Stimulated activated CD8-positive, alpha-beta memory T cell treated with anti-CD3 and anti-CD28 coated beads, Interleukin-4, amount 100 ng/mL, for 48 hours (primary cell): ENCODE measurements at regions not wholly inside any gene's neighbourhood (a gene's known extent, or its start where the extent isn't known, plus 50 kb on each side); places are given as distances from the start of the nearest gene placed in this dataset.

ENCODE experiments used
- DNase-seq: peaks from one replicate; pipeline ENCODE4 v3.0.0-alpha.2; 2020

DNA sequence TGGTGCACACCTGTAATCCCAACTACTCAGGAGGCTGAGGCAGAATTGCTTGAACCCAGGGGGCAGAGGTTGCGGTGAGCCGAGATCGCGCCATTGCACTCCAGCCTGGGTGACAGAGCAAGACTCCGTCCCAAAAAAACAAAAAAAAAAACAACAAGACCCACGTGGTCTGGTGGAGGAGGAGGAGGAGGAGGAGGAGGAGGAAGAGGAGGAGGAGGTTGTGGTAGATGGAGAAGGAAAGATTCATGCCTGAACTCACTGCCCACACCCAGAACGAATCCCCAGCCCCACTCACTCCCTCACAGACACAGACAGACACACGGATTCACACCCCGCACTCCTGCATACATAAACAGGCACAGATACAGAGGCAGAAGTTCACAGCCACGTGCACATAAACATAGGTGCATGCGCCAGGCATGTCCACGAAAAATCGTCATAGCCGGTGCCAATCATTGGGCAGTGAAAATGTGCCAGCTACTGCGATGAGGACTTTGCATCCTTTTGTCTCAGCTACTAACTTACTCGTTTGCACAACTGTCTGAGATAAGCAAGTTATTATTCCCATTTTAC, 138.5 kb downstream of the WSCD1 start:
- no peak for DNase-seq

DNA sequence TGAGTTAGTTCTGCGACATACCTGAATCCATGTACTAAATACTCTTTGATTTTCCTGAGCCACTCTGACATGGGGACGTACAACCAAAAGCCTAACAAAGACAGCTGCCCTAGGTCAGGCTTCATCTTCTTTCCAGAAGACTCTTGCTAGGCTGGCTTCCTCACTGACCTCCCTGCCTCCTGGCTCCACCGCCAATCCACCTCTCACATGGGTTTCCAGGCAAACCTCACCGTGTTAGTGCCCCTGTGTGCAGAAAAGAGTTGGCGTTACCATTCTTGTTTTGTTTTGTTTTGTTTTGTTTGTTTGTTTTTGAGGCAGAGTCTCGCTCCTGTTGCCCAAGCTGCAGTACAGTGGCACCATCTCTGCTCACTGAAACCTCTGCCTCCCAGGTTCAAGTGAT, 135.3 kb downstream of the WSCD1 start:
- no peak for DNase-seq

DNA sequence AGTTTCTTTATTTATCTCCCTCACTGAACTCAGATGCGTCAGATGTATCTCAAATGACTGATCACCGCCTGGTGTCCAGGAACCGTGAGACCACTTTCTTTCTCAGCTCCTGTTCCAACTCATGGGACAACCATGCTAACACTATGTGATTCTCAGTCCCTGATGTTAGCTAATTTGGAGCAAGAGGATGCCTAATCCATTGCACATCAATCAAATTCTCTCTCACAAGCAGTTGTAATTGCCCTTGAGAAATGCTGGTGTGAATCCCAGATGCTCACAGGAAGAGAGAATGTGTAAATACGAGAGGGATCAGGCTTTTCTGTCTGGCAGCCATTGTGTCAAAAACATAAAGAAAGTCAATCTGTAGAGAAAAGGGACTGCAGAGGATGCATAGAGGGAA, 134.9 kb downstream of the WSCD1 start:
- DNase-seq = no peak

DNA sequence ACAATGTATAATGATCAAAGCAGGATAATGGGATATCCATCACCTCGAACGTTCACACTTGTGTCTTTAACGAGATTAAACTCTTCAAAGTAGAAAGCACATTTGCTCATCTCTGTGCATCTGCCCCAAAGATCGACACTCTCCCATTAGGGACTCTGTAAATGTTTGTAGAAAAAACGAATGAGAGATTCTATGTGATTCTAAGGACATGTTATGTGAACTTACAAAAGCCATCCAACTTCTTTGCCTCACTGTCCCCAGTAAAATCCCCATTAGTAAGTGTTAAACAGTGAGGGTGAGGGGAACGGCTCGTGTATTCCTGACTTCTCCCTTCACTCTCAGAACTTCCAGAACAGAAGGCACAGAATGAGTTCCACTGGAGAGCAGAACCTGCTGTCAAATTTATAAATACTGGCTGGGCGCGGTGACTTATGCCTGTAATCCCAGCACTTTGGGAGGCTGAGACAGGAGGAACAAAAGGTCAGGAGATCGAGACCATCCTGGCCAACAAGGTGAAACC, 134.1 kb downstream of the WSCD1 start:
- DNase-seq = no peak

DNA sequence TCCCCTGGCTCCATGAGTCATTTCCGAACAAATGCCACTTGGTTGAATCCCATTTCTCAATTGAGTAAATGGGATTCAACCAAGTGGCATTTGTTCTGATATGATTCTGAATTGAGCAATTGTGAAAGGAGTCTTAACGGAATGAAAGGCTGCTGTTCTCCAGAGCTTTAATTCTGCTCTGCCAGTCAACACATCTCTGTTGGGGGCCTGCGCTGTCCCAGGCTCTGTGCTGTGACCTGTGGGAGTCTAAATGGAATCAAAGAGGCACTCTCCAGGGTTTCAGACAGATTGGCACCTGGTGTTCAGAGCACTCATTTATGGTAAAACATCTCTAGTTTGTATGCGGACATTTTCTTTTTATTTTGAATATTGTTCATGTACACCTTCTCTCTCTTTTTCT, 126.2 kb downstream of the WSCD1 start:
- no peak for DNase-seq

DNA sequence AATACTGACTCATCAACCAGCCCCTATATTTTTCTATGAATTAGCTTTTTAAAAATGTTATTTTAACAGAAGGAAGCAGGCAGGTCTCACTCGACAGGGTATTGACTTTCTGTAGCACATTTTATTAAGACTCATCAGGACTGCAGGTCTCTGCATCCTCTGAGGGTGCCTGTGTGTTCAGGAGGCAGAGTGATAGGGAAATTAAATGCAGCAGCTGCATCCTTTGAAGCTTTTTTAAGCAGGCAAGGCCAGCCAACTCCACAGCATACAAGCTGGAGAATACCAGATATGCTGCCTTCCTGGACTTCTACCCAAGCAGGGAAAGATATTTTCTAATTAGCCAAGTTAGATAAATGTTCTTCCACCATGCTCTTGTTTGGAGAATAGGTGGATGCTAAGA, 124.9 kb downstream of the WSCD1 start:
- DNase-seq = no peak

DNA sequence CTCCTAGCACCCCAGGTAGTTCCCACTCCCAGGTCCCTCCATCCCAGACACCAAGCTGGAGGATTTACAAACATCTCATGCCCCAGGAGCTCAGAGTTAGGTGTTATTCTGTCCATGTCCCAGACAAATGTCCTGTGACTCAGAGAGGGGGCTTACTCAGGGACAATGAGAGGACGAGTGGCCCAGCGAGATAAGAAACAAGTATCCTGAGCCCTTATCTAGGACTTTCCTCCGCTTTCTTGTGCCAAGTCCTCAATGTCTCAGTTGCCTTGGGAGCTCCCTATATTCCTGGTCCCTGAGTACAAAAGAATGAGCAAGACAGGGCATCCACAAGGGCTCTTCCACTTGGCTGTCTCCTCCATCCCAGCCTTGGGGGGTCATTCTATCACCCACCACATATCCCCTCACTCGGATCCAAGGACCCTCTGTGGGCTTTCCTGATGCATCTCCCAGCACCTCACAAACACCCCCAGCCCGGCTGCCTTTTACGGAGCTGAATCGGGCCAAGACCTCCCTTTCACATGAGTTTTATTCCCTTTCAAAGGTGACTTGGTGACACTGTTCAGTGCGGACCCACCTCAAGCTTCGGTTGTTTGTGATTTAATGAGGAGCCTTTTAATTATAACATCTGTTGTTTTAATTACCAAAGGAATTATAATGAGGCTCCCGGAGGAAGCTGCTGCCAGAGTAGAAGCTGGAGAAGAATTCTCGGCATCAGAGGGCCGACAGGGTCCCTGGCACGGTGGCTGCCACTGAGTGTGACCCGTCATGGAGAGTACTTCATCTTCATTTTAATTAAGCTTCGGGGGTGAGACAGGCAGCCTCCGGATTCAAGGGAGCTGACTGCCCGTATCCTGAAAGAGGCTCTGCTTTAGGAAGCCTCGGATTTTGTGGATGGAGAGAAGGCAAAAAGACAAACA, 121.5 kb downstream of the WSCD1 start:
- DNase-seq = no peak

DNA sequence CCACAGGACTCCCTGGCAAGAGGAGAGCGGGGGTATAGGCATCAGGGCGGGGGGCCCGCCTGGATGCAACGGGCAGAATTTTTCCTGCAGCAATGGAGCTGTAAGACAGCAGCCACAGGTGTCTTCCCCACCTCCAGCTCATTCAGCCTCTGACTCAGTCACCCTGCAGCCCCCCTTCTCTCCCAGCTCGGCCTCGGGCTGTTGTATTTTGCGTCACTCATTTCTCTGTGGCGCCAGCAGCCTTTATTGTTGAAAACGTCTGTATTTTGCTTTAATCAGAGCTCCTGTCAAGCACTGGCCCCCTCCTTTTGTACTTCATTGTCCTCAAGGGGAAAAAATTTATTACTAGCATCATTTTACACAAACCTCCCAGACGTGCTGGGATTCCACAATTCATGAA, 117.7 kb downstream of the WSCD1 start:
- DNase-seq = no peak

DNA sequence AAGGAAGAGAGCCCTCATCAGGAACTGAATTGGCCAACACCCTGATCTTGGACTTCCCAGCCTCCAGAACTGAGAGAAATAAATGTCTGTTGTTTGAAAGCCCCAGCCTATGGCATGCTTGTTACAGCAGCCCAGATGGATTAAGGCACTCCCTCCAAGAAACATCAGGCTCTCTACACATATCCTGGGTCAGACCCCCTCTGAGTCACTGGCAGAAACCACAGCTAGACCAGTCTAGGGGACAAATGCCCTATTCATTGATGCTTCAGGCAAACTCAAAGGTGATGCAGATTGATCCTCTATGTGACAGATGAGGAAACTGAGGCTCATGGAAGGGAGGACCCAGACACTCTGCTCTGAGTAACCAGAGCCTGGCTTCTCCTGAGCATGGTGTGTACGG, 116.8 kb downstream of the WSCD1 start:
- DNase-seq = no peak

DNA sequence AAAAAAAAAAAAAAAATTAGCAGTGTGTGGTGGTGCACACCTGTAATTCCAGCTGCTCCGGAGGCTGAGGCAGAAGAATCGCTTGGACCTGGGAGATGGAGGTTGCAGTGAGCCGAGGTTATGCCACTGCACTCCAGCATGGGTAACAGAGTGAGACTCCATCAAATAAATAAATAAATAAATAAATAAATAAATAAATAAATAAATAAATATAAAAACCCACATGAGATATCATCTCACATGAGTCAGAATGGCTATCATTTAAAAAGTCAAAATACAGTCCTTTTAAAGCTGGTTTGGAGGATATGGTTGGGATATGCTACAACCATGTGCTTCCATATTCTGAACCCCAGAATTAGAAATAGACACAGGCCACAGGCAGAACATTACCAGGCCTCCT, 114.3 kb downstream of the WSCD1 start:
- DNase-seq = no peak

DNA sequence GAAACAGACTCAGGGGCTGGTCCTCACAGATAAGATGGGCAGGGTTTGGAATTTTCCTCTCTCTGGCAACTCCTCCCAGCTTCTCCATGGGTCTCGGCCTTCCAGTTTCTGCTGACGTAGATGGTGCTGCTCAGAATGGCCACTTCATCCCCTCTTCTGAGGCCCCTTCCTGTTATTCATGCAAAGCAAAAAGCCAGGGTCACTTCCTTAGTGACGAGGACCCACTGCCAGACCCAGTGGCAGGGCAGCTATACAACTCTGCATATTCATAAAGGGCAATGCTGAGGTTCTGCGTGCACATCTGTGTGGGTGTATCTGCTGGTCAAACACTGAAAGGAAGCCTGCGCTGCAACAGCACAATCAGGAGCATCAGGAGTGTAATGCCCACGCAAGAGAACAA, 108.8 kb downstream of the WSCD1 start:
- DNase-seq = no peak

DNA sequence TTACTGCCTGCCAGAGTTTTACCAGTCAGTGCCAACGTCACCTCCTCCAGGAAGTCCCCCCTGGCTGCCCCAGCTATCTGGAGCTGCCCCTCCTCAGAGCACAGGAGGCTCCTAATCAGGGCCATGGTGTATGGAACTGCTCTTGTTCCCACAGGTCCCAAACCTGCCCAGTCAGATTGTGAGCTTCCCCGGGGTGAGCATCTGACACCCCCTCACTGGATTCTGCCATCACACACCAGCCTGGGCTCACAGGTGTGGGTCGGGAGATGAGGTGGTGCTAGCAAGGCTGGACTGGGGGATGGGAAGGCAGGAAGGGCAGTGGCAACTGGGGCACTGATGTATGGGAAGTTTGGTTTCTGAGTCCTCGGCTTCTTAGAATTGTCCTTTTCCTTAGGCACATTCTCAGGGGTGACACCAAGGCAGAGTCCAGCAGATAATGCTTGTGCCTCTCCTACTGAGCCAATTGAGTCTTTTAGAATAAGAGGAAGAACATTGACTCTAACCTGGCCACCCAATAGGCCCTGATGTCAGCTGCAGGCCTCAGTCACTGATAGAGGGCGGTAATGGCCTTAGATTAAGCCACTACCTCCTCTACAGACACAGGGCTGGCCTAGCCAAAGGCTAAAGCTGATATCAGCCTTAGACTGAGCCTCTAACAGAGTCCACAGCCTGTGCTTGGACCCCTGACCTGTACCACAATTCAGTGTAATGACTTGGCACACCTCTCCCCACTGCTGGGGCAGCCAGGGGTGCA, 107.9 kb downstream of the WSCD1 start:
- DNase-seq = no peak
